GM13976 (cell line): ENCODE measurements at regions not wholly inside any gene's neighbourhood (a gene's known extent, or its start where the extent isn't known, plus 50 kb on each side); places are given as distances from the start of the nearest gene placed in this dataset.

Experiments used
- DNase-seq: peaks from one replicate; pipeline ENCODE4 v3.0.0; 2012; ENCODE audit warnings: low spot score
- in situ Hi-C: fragments of 300-500 bp; cut with MboI; formaldehyde crosslinking; loops from one replicate; pipeline ENCODE4 v1.12.0; 2022; ENCODE audit warnings: low sequenced_read_pairs, mixed read lengths, inconsistent platforms; ENCODE audit not compliant: unreplicated experiment
- TF ChIP-seq, protein P1 (sequence below): IDR thresholded peaks from 2 replicates; pipeline ENCODE4 v1.5.1; 2012; ENCODE audit warnings: borderline replicate concordance, mild to moderate bottlenecking; ENCODE audit not compliant: insufficient read depth; ENCODE audit errors: extremely low read depth, missing control alignments, control extremely low read depth

DNA sequence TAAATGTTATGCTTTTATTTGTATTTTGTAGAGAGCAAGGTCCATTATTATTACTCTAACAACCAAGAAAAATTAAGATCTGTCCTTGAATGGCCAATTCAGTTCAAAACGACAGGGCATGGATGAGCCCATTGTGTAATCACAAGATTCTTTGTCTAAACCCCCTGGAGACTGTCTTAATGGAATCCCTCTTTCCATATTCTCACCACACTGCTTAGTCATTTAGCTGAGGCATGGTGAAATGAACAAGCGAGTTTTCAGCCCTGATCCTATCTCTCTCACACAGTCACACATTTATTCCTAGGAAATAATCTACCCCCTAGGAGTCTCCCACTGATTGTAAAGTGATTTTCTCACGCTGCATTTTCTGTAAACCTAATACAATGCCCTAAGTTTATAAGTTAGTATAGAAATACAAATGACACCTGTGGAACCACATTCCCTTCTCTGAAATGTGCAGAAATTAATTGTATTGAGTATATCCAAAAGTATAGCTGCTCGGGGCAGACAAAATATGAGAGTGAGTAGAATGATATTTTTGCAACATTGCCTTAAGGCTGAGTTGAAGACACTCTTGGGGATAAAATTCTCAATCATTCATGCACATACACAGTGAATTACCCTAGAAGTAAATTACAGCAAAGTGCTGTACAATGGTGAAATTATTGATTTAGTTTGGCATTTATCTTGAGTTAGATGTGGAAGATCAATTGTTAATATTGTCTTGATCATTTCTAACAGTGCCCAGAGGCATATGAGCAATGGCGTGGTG is 119.7 kb upstream of the PCDH7 start:
- TF ChIP-seq, protein P1, sequence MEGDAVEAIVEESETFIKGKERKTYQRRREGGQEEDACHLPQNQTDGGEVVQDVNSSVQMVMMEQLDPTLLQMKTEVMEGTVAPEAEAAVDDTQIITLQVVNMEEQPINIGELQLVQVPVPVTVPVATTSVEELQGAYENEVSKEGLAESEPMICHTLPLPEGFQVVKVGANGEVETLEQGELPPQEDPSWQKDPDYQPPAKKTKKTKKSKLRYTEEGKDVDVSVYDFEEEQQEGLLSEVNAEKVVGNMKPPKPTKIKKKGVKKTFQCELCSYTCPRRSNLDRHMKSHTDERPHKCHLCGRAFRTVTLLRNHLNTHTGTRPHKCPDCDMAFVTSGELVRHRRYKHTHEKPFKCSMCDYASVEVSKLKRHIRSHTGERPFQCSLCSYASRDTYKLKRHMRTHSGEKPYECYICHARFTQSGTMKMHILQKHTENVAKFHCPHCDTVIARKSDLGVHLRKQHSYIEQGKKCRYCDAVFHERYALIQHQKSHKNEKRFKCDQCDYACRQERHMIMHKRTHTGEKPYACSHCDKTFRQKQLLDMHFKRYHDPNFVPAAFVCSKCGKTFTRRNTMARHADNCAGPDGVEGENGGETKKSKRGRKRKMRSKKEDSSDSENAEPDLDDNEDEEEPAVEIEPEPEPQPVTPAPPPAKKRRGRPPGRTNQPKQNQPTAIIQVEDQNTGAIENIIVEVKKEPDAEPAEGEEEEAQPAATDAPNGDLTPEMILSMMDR, result no peak
- DNase-seq, result no peak
- in situ Hi-C loops, result no loop called here

DNA sequence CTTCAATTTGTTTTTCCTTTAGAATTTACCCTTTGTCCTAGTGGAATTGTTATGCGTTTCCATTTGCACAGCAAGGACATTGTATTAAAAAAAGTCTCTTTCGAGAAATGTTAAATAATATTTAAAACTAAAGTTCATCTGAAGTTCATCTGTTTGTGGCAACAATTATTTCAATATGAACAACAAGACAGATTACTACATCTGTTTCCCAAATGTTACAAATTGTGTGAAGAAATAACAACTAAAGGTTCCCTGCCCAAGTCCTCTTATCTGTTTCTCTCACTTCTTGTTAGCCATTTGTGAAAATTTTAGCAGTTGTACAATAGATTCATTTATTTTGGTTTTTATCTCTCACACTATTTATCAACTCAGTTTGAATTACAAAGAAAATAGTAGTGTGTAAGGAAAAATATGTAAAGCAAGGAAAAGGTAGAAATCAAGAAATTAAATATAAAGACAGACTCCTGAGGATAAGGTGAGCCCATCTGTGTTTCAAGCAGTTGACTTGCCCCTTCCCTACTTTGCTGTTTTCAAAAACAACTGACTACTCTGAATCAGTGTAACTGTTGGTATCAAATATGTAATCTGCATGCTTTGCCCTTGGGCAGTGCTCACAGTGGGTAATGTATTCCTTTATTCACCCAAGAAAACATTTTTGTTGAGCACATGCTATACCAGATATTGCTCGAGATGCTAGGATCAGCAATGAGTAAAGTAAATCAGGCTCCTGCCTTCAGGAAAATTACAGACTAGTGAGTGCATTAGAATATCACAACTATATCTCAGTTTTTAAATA is 118.9 kb upstream of the PCDH7 start:
- in situ Hi-C loops, result no loop called here
- no peak for DNase-seq

DNA sequence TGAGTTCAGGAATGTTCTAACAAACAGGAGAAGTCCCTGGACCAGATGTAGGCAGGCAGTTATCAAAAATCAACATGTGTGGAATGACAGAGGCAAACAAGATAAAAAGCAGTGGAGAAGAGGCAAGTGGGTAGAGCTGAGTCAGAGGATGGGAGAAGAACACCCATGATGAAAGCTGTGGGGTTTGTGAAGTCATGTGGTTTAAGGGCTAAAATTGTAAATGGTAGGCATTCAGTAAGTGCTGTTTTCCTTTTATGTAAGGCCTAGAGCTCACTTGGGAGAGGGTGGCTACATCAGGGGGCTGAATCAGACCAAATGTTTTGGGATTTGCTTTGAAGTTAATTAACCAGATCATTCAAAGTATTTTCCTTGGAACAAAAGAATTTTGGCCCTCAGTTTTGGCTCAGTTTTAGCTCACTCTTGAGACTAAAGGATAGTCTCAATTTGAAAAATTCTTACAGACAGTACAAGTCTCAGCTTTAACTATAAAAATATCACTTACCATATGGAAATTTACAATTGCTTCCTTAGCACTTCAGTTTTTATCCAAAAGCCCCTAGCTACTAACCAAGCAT is 114.5 kb upstream of the PCDH7 start:
- DNase-seq, result no peak
- TF ChIP-seq, protein P1, result no peak
- in situ Hi-C loops, result no loop called here

More for the DNA sequence above, 118.9 kb upstream of the PCDH7 start:
- TF ChIP-seq, protein P1, result no peak

DNA sequence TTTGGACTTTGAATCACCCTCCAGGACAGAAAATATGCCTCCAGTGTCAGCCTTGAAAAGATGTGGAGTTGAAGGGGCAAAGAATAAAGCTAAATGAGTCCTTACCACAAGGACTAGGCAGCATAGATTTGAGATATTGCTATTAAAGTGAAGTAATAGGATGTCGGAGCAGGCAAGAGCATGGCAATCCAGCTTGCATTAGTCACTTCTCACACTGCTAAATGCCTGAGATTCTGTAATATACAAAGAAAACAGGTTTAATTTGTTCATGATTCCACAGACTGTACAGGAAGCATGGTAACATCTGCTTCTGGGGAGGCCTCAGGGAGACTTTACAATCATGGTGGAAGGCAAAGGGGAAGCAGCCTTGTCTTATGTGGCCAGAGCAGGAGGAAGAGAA is 109.8 kb upstream of the PCDH7 start:
- in situ Hi-C loops, result no loop called here
- TF ChIP-seq, protein P1, result no peak
- no peak for DNase-seq

DNA sequence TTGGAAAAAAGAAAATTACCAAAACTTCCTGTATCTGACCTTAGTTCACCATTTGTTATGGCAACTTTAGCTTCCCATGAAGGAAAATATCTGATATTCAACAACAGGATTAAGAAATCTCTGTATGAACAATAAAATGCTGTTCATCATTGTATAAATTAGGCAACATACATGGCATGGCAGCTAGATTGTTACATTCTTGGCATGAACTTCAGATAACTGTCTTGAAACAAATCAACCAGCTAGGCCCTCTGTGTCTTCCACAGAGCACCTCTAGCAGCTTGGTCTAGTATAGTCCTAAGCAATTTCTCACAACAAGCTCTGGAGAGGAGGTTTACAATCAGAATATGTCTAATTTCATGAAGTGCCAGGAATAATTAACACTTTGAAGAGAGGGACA is 105.4 kb upstream of the PCDH7 start:
- in situ Hi-C loops, result no loop called here
- TF ChIP-seq, protein P1, result no peak
- no peak for DNase-seq

DNA sequence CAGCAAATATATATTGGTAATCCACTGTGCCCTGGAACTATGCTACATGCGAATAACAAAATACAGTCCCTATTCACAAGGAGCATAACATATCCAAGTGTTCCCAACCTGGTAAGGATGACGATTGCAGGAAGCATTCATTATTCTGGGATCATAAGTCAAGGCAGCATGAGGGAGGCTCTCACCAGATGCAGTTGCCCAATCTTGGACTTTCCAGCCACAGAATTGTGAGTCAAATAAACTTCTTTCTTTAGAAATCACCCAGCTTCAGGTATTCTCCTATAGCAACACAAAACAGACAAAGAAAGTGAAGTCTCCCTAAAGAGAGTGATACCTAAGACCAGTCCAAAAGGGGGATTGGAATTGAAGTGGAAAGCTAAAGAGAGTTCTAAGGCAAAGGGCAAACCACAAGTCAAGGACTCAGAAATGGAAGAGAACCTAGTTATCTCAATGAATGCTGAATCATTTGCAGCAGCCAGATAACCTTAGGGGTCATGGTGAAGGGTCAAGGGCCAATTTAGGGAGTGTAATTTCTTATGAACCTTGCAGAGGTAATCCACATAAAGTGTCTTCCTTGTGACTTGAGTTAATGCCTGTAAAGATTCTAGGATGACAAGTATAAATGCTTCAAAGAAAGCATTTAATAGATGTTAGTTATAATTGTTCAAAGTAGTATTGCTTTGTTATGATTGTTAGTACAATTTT is 103.1 kb upstream of the PCDH7 start:
- in situ Hi-C loops, result no loop called here
- DNase-seq, result no peak
- TF ChIP-seq, protein P1, result no peak
